Activated CD4-positive, alpha-beta memory T cell treated with anti-CD3 and anti-CD28 coated beads, Interleukin-2, amount 10 ng/mL, durations not matched to agents 7 days and 5 days (primary cell): ENCODE measurements at regions not wholly inside any gene's neighbourhood (a gene's known extent, or its start where the extent isn't known, plus 50 kb on each side); places are given as distances from the start of the nearest gene placed in this dataset.

Source experiments
- CTCF ChIA-PET: fragments of 350-600 bp; sonication (Branson Sonifier 250); formaldehyde crosslinking; loops from one replicate; lab custom pipeline; 2021; ENCODE audit warnings: antibody characterized with exemption, inconsistent platforms; lab: Charles Lee
- POLR2A ChIA-PET: fragments of 350-600 bp; sonication (Branson Sonifier 250); formaldehyde crosslinking; loops from one replicate; lab custom pipeline; 2021; ENCODE audit warnings: antibody characterized with exemption; lab: Charles Lee
- DNase-seq: peaks from one replicate; pipeline ENCODE4 v3.0.0-alpha.2; 2020
- H3K27ac Mint-ChIP-seq: one replicate; pipeline ENCODE4 v1.8.0; 2021; ENCODE audit warnings: mild to moderate bottlenecking, mixed read lengths
- H3K27me3 Mint-ChIP-seq: one replicate; pipeline ENCODE4 v1.8.0; 2021; ENCODE audit warnings: mixed read lengths
- H3K36me3 Mint-ChIP-seq: one replicate; pipeline ENCODE4 v1.8.0; 2021; ENCODE audit warnings: low read depth, mixed read lengths
- H3K4me1 Mint-ChIP-seq: one replicate; pipeline ENCODE4 v1.8.0; 2021; ENCODE audit warnings: mixed read lengths
- H3K4me3 Mint-ChIP-seq: one replicate; pipeline ENCODE4 v1.8.0; 2021; ENCODE audit warnings: mild to moderate bottlenecking, mixed read lengths
- H3K9me3 Mint-ChIP-seq: one replicate; pipeline ENCODE4 v1.8.0; 2021; ENCODE audit warnings: mixed read lengths

DNA sequence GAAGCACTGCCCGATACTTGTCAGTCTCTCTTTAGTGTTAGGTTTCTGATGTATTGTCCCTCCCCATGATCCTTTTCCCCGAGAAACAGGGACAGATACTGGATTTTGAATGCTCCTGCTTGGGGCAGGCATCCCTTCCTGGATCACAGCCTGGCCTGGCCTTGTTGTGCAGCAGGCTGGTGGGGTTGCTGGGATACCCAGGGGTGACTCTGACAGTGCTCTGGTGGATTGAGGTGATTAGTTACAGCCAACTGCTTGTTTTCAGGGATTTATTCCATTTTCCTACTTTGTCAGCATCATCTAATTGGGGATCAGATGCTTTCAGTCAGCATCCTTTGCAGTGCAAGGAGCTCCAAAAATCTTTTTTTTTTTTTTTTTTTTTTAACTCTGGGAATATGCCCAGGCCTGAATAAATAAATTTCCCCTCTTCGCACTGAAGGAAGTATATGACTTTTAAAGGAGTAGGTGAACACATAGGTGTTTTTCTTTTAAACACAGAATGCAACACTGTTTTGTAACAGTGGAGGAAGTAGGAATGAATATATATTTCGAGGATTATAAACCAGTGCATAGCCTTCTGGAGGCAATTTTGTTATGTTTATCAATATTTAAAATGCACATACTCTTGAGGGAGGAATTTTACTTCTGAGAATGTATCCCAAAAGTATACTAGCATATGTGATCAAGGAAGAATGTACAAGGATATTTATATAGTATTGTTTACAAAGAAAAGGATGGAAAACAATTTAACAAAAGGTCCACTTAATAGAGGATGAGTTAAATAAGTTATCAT, 127.3 kb upstream of the ELL2 start:
- no peak overlapping the region for H3K4me3 Mint-ChIP-seq
- ChIA-PET POLR2A (no interaction called here), CTCF (interaction anchor here (0.6 kb wide), 1 partner anchor 138 kb away, joined by 5 read pairs; no protein-coding TSS in a partner anchor)
- H3K4me1 Mint-ChIP-seq = peaks cover 2% of the 10 kb centered on the region
- no peak for DNase-seq
- no peak overlapping the region for H3K27ac Mint-ChIP-seq
- peaks cover 7% of the 10 kb centered on the region for H3K9me3 Mint-ChIP-seq
- no peaks in the 10 kb centered on the region for H3K27me3 Mint-ChIP-seq
- H3K36me3 Mint-ChIP-seq = no peaks in the 10 kb centered on the region

- Mint-ChIP-seq H3K27me3 (no peaks in the 10 kb centered on the region), H3K4me3 (no peak overlapping the region), H3K4me1 (peaks cover 9% of the 10 kb centered on the region), H3K27ac (no peak overlapping the region), H3K9me3 (peaks cover 7% of the 10 kb centered on the region), H3K36me3 (no peaks in the 10 kb centered on the region)
- CTCF ChIA-PET = no interaction called here
- POLR2A ChIA-PET = no interaction called here
- no peak for DNase-seq
Observed at GRCh38 chr5:96087939-96088338, 126.3 kb upstream of the ELL2 start.

- H3K27ac Mint-ChIP-seq = no peak overlapping the region
- ChIA-PET POLR2A (interaction anchor here (0.9 kb wide), 1 partner anchor 43 kb away, joined by 3 read pairs; no protein-coding TSS in a partner anchor), CTCF (no interaction called here)
- no peaks in the 10 kb centered on the region for H3K36me3 Mint-ChIP-seq
- no peaks in the 10 kb centered on the region for H3K27me3 Mint-ChIP-seq
- no peak overlapping the region for H3K4me3 Mint-ChIP-seq
- peaks cover 13% of the 10 kb centered on the region for H3K4me1 Mint-ChIP-seq
- DNase-seq = no peak
- no peaks in the 10 kb centered on the region for H3K9me3 Mint-ChIP-seq
Observed at GRCh38 chr5:96084874-96085506, 123.3 kb upstream of the ELL2 start.

- no peak for DNase-seq
- ChIA-PET POLR2A (no interaction called here), CTCF (no interaction called here)
- Mint-ChIP-seq H3K27me3 (no peaks in the 10 kb centered on the region), H3K9me3 (no peaks in the 10 kb centered on the region), H3K4me3 (no peak overlapping the region), H3K27ac (no peak overlapping the region), H3K36me3 (no peaks in the 10 kb centered on the region), H3K4me1 (peaks cover 19% of the 10 kb centered on the region)
Observed at GRCh38 chr5:96083361-96083881, 121.8 kb upstream of the ELL2 start.

- no peak for DNase-seq
- CTCF ChIA-PET = no interaction called here
- H3K27me3 Mint-ChIP-seq = no peaks in the 10 kb centered on the region
- H3K36me3 Mint-ChIP-seq = no peaks in the 10 kb centered on the region
- H3K27ac Mint-ChIP-seq = no peak overlapping the region
- H3K4me1 Mint-ChIP-seq = peaks cover 19% of the 10 kb centered on the region
- no peaks in the 10 kb centered on the region for H3K9me3 Mint-ChIP-seq
- no peak overlapping the region for H3K4me3 Mint-ChIP-seq
- POLR2A ChIA-PET = no interaction called here
Observed at GRCh38 chr5:96081276-96081858, 119.7 kb upstream of the ELL2 start.

DNA sequence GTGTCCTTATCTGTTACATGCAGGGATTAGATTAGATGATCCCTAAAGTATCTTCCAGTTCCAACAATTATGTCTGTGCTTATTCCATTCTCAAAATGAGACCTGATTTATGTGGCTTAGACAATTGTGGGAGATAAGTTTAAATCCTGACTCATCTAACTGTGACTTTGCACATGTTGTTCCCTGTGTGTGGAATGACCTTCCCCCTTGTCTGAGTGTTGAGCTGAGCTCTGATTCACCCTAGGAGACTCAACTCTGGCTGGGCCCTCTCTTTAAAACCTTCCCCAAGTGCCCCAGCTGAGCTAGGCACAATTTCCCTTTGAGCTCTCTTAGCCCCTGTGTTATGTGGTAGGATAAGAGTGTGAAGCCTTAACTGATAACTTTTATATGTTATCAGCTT, 118.9 kb upstream of the ELL2 start:
- Mint-ChIP-seq H3K4me1 (peaks cover 19% of the 10 kb centered on the region), H3K27me3 (no peaks in the 10 kb centered on the region), H3K4me3 (no peak overlapping the region), H3K27ac (no peak overlapping the region), H3K9me3 (no peaks in the 10 kb centered on the region), H3K36me3 (no peaks in the 10 kb centered on the region)
- ChIA-PET POLR2A (interaction anchor here (0.6 kb wide), 1 partner anchor 13 kb away, joined by 4 read pairs; no protein-coding TSS in a partner anchor), CTCF (no interaction called here)
- no peak for DNase-seq

DNA sequence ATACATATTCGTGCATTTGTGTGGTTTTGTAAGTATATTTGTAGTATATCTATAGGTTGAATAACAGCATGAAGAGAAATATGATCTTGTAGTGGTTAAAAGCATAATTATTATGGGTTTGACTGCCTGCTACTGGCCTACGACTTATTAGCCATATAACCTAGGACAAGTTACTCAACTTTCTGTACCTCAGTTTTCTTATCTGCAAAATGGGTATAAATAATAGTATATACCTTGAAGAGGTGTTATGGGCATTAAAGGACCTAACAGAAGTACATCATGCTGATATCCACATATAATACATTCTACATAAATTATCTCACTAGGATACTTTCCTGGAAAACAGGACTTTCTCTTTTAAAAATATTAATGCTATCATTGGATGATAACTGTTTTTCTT, 118.3 kb upstream of the ELL2 start:
- POLR2A ChIA-PET = no interaction called here
- no peak overlapping the region for H3K27ac Mint-ChIP-seq
- no peak overlapping the region for H3K4me3 Mint-ChIP-seq
- no peak for DNase-seq
- no peaks in the 10 kb centered on the region for H3K36me3 Mint-ChIP-seq
- CTCF ChIA-PET = no interaction called here
- peaks cover 21% of the 10 kb centered on the region for H3K4me1 Mint-ChIP-seq
- H3K27me3 Mint-ChIP-seq = no peaks in the 10 kb centered on the region
- no peaks in the 10 kb centered on the region for H3K9me3 Mint-ChIP-seq

DNA sequence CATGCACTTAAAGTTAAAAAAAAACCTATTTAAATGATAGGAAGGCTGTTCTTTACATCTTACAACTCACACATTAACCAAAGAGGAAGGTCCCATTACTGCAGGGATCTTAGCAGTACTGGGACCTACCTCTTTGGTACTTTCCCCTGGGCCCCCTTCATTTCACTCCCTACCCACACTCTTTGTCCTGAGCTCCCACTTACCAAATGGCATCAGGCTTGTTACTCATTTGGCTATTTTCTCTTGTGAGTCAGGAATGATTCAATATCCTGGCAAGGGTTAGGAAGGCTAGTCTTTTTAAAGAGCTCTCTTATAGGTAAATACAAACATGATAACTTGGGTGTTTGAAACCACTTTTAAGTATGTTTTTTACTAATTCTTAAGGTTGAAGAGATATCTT, 117.4 kb upstream of the ELL2 start:
- H3K27me3 Mint-ChIP-seq = no peaks in the 10 kb centered on the region
- no peak overlapping the region for H3K4me3 Mint-ChIP-seq
- H3K36me3 Mint-ChIP-seq = no peaks in the 10 kb centered on the region
- peaks cover 24% of the 10 kb centered on the region for H3K4me1 Mint-ChIP-seq
- H3K27ac Mint-ChIP-seq = no peak overlapping the region
- ChIA-PET CTCF (no interaction called here), POLR2A (no interaction called here)
- no peak for DNase-seq
- H3K9me3 Mint-ChIP-seq = no peaks in the 10 kb centered on the region

DNA sequence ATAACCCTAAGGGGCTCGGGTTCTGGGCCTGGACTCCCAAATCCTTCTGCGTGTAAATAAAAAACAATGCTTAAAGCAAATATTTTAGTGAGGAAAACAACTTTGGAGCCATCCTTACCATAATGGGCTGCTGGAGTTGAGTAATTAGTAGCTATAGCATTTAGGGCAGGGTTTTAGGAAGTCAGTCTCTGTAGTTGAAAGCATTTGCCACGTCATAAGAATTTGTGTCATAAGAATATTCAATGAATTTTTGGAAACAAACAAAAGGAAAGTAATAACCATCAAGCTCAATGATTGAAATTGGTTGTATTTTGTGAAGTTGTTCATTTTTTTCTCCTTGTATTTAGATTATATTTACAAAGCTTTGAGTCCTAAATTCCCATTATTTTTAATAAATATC, 114.8 kb upstream of the ELL2 start:
- Mint-ChIP-seq H3K36me3 (no peaks in the 10 kb centered on the region), H3K9me3 (no peaks in the 10 kb centered on the region), H3K4me1 (peaks cover 21% of the 10 kb centered on the region), H3K4me3 (no peak overlapping the region), H3K27ac (no peak overlapping the region), H3K27me3 (no peaks in the 10 kb centered on the region)
- CTCF ChIA-PET = no interaction called here
- POLR2A ChIA-PET = no interaction called here
- DNase-seq = no peak

- ChIA-PET POLR2A (no interaction called here), CTCF (interaction anchor here (1.1 kb wide), 1 partner anchor 526 kb away, joined by 3 read pairs; no protein-coding TSS in a partner anchor)
- peaks cover 17% of the 10 kb centered on the region for H3K4me1 Mint-ChIP-seq
- no peak for DNase-seq
- H3K36me3 Mint-ChIP-seq = no peaks in the 10 kb centered on the region
- no peaks in the 10 kb centered on the region for H3K27me3 Mint-ChIP-seq
- H3K4me3 Mint-ChIP-seq = no peak overlapping the region
- no peak overlapping the region for H3K27ac Mint-ChIP-seq
- no peaks in the 10 kb centered on the region for H3K9me3 Mint-ChIP-seq
Observed at GRCh38 chr5:96075579-96076289, 114.1 kb upstream of the ELL2 start.

DNA sequence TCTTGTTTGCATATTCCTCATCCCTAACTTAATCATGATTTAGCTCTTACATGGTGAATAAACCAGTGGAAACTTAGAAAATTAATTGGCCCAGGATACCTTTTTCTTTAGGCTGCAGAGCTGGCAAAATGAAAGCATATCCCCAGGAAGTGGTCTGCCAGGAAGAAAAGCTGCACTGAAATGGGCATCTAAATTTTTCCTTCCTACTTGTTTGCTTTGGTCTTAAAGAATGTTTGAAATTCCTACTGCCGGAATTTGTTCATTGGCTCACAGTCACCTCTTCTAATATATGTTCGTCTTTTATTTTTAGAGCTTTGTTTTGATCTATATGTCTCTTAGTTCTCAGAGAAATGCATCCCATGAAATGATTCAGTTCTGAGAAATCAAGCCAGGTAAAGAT, 113.2 kb upstream of the ELL2 start:
- peaks cover 24% of the 10 kb centered on the region for H3K4me1 Mint-ChIP-seq
- no peak for DNase-seq
- H3K27me3 Mint-ChIP-seq = no peaks in the 10 kb centered on the region
- CTCF ChIA-PET = interaction anchor here (1.1 kb wide), 1 partner anchor 527 kb away, joined by 3 read pairs; no protein-coding TSS in a partner anchor
- no peaks in the 10 kb centered on the region for H3K9me3 Mint-ChIP-seq
- POLR2A ChIA-PET = interaction anchor here (0.9 kb wide), 1 partner anchor 10 kb away, joined by 3 read pairs; no protein-coding TSS in a partner anchor
- H3K4me3 Mint-ChIP-seq = no peak overlapping the region
- H3K36me3 Mint-ChIP-seq = no peaks in the 10 kb centered on the region
- H3K27ac Mint-ChIP-seq = no peak overlapping the region

- ChIA-PET POLR2A (interaction anchor here (0.9 kb wide), 1 partner anchor 9 kb away, joined by 3 read pairs; no protein-coding TSS in a partner anchor), CTCF (interaction anchor here (1.1 kb wide), 1 partner anchor 528 kb away, joined by 3 read pairs; no protein-coding TSS in a partner anchor)
- H3K27me3 Mint-ChIP-seq = no peaks in the 10 kb centered on the region
- H3K4me1 Mint-ChIP-seq = peaks cover 24% of the 10 kb centered on the region
- H3K9me3 Mint-ChIP-seq = no peaks in the 10 kb centered on the region
- no peak overlapping the region for H3K4me3 Mint-ChIP-seq
- no peak for DNase-seq
- no peaks in the 10 kb centered on the region for H3K36me3 Mint-ChIP-seq
- no peak overlapping the region for H3K27ac Mint-ChIP-seq
Observed at GRCh38 chr5:96074460-96074859, 112.8 kb upstream of the ELL2 start.
